GM12874 (cell line): ENCODE measurements at regions not wholly inside any gene's neighbourhood (a gene's known extent, or its start where the extent isn't known, plus 50 kb on each side); places are given as distances from the start of the nearest gene placed in this dataset.

Experiments
- TF ChIP-seq, protein P1 (sequence below): IDR thresholded peaks from 2 replicates; pipeline ENCODE4 v1.5.1; 2011; ENCODE audit warnings: low read depth, mild to moderate bottlenecking, control low read depth, low read length, moderate library complexity; ENCODE audit not compliant: insufficient read depth

DNA sequence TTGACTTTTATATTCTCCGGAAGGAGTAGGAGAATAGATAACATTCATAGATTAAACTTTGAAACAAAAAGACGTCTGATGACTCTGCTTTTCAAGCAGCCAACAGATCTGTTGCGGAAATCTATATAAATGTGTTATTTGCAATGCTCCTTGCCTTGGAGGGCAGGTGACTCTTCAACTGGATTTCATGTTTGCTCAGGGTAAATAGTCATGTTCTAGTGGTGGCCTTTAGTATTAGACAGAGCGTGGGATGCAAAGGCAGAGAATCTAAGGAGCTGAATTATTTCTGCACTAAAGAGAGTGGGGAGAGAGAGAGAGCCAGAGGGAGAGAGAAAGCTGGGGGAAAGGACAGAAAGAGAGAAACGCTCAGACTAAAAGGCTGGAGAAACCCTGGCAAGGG, 454.3 kb downstream of the AJAP1 start:
- TF ChIP-seq, protein P1, sequence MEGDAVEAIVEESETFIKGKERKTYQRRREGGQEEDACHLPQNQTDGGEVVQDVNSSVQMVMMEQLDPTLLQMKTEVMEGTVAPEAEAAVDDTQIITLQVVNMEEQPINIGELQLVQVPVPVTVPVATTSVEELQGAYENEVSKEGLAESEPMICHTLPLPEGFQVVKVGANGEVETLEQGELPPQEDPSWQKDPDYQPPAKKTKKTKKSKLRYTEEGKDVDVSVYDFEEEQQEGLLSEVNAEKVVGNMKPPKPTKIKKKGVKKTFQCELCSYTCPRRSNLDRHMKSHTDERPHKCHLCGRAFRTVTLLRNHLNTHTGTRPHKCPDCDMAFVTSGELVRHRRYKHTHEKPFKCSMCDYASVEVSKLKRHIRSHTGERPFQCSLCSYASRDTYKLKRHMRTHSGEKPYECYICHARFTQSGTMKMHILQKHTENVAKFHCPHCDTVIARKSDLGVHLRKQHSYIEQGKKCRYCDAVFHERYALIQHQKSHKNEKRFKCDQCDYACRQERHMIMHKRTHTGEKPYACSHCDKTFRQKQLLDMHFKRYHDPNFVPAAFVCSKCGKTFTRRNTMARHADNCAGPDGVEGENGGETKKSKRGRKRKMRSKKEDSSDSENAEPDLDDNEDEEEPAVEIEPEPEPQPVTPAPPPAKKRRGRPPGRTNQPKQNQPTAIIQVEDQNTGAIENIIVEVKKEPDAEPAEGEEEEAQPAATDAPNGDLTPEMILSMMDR = no peak

DNA sequence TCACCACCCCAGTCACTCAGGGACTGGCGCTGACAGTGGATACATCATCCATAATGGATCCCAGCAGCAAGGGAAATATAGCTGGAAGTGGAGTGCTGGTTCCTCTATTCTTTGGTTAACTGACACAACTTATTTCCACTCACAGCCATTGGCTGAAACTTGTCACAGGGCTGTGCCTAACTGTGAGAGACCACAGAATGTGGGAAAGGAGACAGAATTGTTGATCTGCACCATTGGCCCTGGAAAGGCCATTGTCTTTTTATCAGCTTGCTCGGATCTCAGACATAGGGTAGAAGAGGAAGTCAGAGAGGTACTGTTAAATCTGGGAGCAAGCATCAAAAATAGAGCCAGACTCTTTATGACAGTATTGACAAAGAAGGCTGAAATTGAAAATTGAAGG, 451.3 kb downstream of the AJAP1 start:
- TF ChIP-seq, protein P1 = no peak

DNA sequence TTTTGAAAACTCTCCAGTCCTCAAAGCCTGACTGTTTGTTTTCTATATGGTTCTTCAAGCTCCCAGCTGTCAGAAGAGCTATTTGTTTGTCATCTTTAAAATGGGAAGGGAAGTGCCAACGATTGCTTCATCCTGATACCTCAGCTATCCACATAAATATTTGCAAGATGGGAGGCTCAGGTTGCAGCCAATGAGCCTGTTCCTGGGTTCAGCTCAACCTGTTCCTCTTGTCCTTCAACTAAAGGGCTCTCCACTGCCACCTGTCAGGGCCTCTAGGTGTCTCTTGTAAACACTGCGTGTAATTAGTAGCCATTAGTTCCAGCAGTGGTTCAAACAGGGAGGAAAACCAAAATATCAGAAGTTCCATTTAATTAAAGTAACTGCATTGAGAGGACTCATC, 445.1 kb downstream of the AJAP1 start:
- TF ChIP-seq, protein P1 = no peak

DNA sequence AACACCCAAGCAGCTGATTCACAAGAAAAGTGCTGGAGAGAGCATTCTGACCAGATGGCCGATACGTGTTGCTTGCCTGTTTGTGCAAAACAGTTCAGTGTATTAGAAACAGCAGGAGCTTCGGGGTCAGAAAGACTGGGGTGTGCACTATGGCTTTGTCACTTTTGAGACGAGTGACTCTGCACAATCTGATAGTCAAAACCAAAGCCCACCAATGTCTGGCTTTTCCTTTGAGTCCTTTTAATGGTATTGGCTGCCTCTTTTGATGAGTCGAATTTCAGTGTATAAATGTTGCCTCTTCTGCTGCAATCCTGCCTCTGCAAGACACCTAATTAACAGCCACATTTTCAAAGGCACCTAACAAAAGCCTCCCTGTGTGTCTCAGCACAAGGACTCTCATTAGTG, 444.6 kb downstream of the AJAP1 start:
- TF ChIP-seq, protein P1 = no peak

DNA sequence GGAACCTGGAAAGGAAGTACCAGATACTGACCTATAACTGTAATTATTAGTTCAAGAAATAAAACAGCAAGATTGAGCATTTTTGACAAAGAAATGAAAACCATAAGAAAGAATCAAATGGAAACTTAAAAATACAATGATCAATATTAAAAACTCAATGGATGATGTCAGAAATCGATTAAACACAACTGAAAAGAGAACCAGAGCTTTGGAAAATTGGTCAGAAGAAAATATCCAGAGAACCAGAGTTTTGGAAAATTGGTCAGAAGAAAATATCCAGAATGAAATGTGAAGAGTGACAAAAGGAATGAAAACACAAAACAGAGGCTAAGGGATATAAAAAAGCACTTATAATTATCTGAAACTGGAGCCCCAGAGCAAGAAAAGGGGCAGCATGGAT, 438.6 kb downstream of the AJAP1 start:
- TF ChIP-seq, protein P1 = no peak

DNA sequence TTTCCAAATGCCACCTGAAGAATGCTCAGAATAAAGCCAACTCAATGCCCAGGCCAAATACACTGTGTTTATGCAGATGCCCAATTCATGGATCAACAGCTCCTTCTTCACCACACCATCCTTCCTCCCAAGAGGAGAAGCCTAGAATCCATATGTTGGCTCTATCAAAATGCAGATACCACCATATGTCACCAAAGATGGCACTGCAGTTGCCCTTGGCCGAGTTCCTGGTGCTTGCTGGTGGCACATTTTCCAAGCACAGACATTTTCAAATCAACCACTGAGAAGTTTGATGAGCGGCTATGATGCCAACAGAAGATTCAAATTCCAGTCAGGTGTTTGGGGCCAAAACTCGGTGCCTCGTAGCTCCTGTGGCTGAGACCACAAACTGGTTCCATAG, 430.3 kb downstream of the AJAP1 start:
- TF ChIP-seq, protein P1 = no peak

DNA sequence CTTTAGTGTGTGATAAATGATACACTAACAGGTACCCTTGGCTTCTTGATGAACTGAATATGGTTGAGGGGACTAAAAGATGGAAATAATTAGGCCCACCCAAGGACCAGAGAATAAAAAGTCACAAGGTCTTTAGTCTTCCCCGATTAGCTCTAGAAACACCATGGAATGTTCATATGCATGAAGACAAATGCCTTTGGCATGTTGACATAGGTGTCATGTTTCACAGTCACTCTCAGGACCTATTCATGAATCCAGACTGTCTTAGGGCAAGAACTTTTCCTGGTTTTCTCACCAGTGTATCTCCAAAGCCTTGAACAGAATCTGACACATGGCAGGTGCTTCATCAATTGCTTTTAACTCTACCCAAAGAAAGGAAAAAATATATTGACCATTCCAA, 412.8 kb downstream of the AJAP1 start:
- TF ChIP-seq, protein P1 = no peak

DNA sequence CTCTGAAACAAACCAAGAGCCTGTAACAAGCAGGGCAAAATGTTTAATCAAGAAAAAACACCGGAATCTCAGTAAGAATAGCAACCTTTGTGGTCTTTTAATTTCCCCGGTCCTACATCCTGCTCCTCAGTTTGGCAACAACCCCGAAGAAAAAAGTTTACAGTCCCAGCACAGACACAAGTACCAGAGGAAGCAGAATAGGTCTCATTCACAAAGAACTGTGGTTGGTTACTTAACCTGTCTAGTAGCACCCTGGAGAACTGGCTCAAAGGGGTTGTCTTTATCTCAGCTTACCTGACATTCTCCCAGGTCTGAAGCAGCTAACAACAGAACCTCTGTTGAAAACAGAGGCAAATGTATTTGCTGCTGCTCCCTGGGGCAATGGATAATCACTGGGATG, 399.3 kb downstream of the AJAP1 start:
- TF ChIP-seq, protein P1 = no peak
